Common myeloid progenitor, CD34-positive (primary cell): ENCODE measurements at regions not wholly inside any gene's neighbourhood (a gene's known extent, or its start where the extent isn't known, plus 50 kb on each side); places are given as distances from the start of the nearest gene placed in this dataset.
A peak's percentile ranks its signal among the peaks of the same experiment; 100 is the strongest.
"Not testable (repeated sequence)": the region's sequence is repeated elsewhere in the genome, so short reads cannot be mapped to it uniquely, and the experiment has no call there.

Source experiments
- CTCF ChIA-PET: fragments of 350-600 bp; sonication (Branson Sonifier 250); formaldehyde crosslinking; loops from one replicate; lab custom pipeline; 2021; ENCODE audit warnings: antibody characterized with exemption; lab: Charles Lee
- POLR2A ChIA-PET: fragments of 350-600 bp; sonication (Branson Sonifier 250); formaldehyde crosslinking; loops from one replicate; lab custom pipeline; 2021; ENCODE audit warnings: antibody characterized with exemption; lab: Charles Lee
- DNase-seq, 3 donors: peaks; one replicate each; pipeline versions ENCODE4 v3.0.0 to v3.0.0-alpha.2; 2013
- H3K27ac ChIP-seq, 2 experiments: 1 replicate in 1 of 2; 2 replicates in 1 of 2; pipeline ENCODE4 v1.7.0; 2013; ENCODE audit warnings: inconsistent platforms in 2 of 2, low read length in 2 of 2, mild to moderate bottlenecking in 2 of 2, low read depth in 1 of 2, moderate library complexity in 1 of 2; ENCODE audit not compliant: severe bottlenecking in 2 of 2, insufficient read depth in 1 of 2, poor library complexity in 1 of 2
- H3K27me3 ChIP-seq, 5 experiments: replicated peaks in 2 of 5; 1 replicate in 3 of 5; 2 replicates in 2 of 5; pipeline versions ENCODE4 v1.6.1 to v1.7.0; 2013; ENCODE audit warnings: low read length in 4 of 5, mild to moderate bottlenecking in 2 of 5, moderate library complexity in 2 of 5, inconsistent platforms in 1 of 5; ENCODE audit not compliant: insufficient read depth in 5 of 5, control insufficient read depth in 4 of 5
- H3K36me3 ChIP-seq, 4 experiments: 1 replicate in 2 of 4; 2 replicates in 2 of 4; pipeline versions ENCODE4 v1.6.1 to v1.7.0; 2013; ENCODE audit warnings: low read length in 3 of 4, control low read depth in 1 of 4, mild to moderate bottlenecking in 1 of 4; ENCODE audit not compliant: control insufficient read depth in 4 of 4, insufficient read depth in 4 of 4
- H3K4me1 ChIP-seq, 4 experiments: 1 replicate in 3 of 4; 2 replicates in 1 of 4; pipeline versions ENCODE4 v1.6.1 to v1.7.1; 2013; ENCODE audit warnings: low read length in 3 of 4, mild to moderate bottlenecking in 3 of 4, control low read depth in 1 of 4, inconsistent platforms in 1 of 4, moderate library complexity in 1 of 4; ENCODE audit not compliant: control insufficient read depth in 4 of 4, insufficient read depth in 4 of 4; ENCODE audit errors: control extremely low read depth in 1 of 4
- H3K4me3 ChIP-seq, 7 experiments: 1 replicate in 4 of 7; 2 replicates in 3 of 7; pipeline versions ENCODE4 v1.5.1 to v1.7.0; 2013; ENCODE audit warnings: mild to moderate bottlenecking in 7 of 7, low read length in 6 of 7, moderate library complexity in 6 of 7, inconsistent platforms in 2 of 7, low read depth in 2 of 7, control low read depth in 1 of 7; ENCODE audit not compliant: insufficient read depth in 4 of 7, control insufficient read depth in 1 of 7; ENCODE audit errors: extremely low read depth in 1 of 7
- H3K9me3 ChIP-seq, 5 experiments: 1 replicate in 4 of 5; 2 replicates in 1 of 5; pipeline versions ENCODE4 v1.6.1 to v1.7.1; 2013; ENCODE audit warnings: low read length in 4 of 5, mild to moderate bottlenecking in 2 of 5, inconsistent platforms in 1 of 5, low read depth in 1 of 5, moderate library complexity in 1 of 5; ENCODE audit not compliant: control insufficient read depth in 4 of 5, insufficient read depth in 2 of 5; ENCODE audit errors: control extremely low read depth in 1 of 5
- WGBS: methylation state at CpG from one replicate; pipeline ENCODE4 v1.1.5; 2013; ENCODE audit not compliant: insufficient coverage; 5-methylcytosine and 5-hydroxymethylcytosine counted together

DNA sequence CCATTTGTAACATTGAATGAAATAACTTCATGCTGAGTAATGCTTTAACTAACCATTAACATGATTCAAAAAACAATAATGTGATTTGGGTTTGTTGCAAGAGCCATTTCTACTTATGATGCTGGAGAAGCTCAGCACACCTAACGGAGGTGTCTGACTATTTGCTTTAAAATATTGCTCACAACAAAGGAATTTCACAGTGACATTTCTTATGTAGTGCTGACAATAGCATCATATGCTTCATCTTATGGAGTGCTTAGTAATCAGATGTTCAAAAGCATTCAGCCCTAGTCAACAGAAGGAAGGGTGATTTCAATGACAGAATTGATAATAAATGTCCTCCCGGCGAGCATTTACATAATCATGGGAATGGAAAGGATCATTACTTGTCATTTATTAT lies 1003.3 kb upstream of the COX7C start:
- POLR2A ChIA-PET: no interaction called here
- H3K27ac ChIP-seq: no peak overlapping the region
- CTCF ChIA-PET: no interaction called here
- H3K27me3 ChIP-seq: no peaks in the 10 kb centered on the region
- H3K9me3 ChIP-seq: peaks cover 0 to 1% (median 0%) of the 10 kb centered on the region in 5 experiments
- no CpG with 5 or more reads among the region's 3 CpGs for WGBS
- no peak overlapping the region for H3K4me3 ChIP-seq
- no peak for DNase-seq
- no peaks in the 10 kb centered on the region for H3K4me1 ChIP-seq
- no peaks in the 10 kb centered on the region for H3K36me3 ChIP-seq

DNA sequence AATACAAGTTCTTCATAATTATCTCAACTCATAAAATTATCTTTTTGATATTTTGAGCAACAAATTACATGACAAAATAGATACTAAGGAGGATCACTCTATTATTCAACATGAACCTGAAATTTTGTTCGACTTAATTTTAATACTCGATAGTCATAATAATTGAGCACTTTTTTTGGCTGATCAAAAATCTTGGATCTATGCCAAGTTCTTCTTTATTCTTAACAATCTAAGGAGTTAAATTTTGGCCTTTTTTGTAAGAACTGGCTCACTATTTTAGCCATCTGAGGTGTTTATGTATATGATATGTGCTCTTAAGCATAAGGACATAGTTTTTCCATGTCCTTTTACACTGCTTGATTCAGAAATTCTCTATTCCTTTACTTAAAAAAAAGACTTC lies 996.1 kb upstream of the COX7C start:
- Histone ChIP-seq H3K27ac (no peak overlapping the region), H3K27me3 (no peaks in the 10 kb centered on the region), H3K9me3 (no peaks in the 10 kb centered on the region), H3K4me1 (no peaks in the 10 kb centered on the region), H3K4me3 (no peak overlapping the region), H3K36me3 (no peaks in the 10 kb centered on the region)
- ChIA-PET CTCF (no interaction called here), POLR2A (no interaction called here)
- DNase-seq: no peak
- WGBS: 100% methylated on average over 2 of the region's 2 CpGs

DNA sequence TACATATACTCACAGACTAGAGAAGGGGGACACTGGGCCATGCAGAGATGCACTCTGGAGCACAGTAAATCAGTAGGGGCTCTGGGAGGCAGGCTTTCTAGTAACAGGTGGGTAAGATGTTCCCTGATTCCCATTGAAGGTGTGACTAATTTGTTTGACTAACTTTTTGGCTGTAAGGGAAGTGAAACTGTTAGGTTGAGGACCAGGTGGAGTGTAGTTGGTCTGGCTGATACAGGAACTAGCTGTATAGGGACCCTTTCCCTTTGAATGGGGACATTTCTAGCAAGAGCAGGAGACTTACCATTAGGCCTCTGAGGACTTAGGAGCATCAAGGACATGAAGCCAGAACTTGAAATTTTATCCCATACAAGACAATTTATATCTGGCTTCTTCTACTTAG lies 989.6 kb upstream of the COX7C start:
- POLR2A ChIA-PET: no interaction called here
- no peaks in the 10 kb centered on the region for H3K36me3 ChIP-seq

DNA sequence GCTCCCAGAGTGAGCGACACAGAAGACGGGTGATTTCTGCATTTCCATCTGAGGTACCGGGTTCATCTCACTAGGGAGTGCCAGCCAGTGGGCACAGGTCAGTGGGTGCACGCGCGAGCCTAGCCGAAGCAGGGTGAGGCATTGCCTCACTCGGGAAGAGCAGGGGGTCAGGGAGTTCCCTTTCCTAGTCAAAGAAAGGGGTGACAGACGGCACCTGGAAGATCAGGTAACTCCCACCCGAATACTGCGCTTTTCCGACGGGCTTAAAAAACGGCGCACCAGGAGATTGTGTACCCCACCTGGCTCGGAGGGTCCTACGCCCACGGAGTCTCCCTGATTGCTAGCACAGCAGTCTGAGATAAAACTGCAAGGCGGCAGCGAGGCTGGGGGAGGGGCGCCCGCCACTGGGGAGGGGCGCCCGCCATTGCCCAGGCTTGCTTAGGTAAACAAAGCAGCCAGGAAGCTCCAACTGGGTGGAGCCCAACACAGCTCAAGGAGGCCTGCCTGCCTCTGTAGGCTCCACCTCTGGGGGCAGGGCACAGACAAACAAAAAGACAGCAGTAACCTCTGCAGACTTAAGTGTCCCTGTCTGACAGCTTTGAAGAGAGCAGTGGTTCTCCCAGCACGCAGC lies 979.1 kb upstream of the COX7C start:
- not testable (repeated sequence) for H3K27ac ChIP-seq

More for the DNA sequence above, 989.6 kb upstream of the COX7C start:
- Histone ChIP-seq H3K27ac (no peak overlapping the region), H3K4me3 (no peak overlapping the region), H3K4me1 (no peaks in the 10 kb centered on the region), H3K27me3 (no peaks in the 10 kb centered on the region), H3K9me3 (no peaks in the 10 kb centered on the region)
- DNase-seq: no peak
- CTCF ChIA-PET: no interaction called here

DNA sequence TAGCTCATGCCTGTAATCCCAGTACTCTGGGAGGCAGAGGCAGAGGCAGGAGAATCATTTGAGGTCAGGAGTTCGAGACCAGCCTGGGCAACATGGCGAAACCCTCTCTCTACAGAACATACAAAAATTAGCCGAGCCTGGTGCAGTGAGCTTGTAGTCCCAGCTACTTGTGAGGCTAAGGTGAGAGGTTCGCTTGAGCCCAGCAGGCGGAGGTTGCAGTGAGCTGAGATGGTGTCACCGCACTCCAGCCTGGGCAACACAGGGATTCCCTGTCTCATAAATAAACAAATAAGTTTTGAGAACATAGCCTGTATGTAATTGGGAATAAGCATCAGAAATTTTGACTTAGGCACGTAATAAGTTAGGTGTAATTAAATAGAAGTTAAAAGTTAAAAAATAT lies 971.7 kb upstream of the COX7C start:
- H3K9me3 ChIP-seq: no peaks in the 10 kb centered on the region
- ChIA-PET POLR2A (no interaction called here), CTCF (no interaction called here)
- DNase-seq: no peak
- no peak overlapping the region for H3K4me3 ChIP-seq
- no peaks in the 10 kb centered on the region for H3K27me3 ChIP-seq
- H3K4me1 ChIP-seq: no peaks in the 10 kb centered on the region
- no peak overlapping the region for H3K27ac ChIP-seq
- 80% methylated on average over 5 of the region's 7 CpGs for WGBS
- H3K36me3 ChIP-seq: no peaks in the 10 kb centered on the region

More for the DNA sequence above, 979.1 kb upstream of the COX7C start:
- H3K4me1 ChIP-seq, CTCF ChIA-PET, H3K36me3 ChIP-seq, H3K27me3 ChIP-seq, DNase-seq, H3K9me3 ChIP-seq, H3K4me3 ChIP-seq, POLR2A ChIA-PET: not testable (repeated sequence)
- 60% methylated on average over 5 of the region's 25 CpGs for WGBS

DNA sequence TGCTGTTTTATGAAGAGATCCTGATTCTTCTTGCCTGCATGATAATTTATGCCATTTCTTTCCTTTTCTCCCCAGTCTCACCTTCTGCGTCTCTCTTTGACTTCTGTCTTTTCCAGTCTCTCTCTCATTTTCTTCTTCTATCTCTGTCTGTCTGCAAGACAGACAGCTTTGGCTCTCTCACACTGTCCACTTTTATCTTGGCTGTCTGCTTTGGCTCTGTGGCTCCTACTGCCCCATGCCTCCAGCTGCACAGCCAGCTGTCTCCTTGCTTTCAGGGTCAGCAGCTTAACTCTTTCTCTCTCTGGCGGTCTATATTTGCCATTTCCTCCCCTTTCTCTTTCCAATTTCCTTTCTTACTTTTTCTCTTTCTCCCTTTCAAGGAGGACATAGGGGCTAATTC lies 971.1 kb upstream of the COX7C start:
- Histone ChIP-seq H3K36me3 (no peaks in the 10 kb centered on the region), H3K27ac (peak overlapping the region in 1 of 2 experiments; percentile 2), H3K9me3 (no peaks in the 10 kb centered on the region), H3K4me3 (no peak overlapping the region), H3K27me3 (no peaks in the 10 kb centered on the region), H3K4me1 (no peaks in the 10 kb centered on the region)
- no peak for DNase-seq
- ChIA-PET POLR2A (no interaction called here), CTCF (no interaction called here)
- WGBS: 100% methylated on average over 1 of the region's 2 CpGs

DNA sequence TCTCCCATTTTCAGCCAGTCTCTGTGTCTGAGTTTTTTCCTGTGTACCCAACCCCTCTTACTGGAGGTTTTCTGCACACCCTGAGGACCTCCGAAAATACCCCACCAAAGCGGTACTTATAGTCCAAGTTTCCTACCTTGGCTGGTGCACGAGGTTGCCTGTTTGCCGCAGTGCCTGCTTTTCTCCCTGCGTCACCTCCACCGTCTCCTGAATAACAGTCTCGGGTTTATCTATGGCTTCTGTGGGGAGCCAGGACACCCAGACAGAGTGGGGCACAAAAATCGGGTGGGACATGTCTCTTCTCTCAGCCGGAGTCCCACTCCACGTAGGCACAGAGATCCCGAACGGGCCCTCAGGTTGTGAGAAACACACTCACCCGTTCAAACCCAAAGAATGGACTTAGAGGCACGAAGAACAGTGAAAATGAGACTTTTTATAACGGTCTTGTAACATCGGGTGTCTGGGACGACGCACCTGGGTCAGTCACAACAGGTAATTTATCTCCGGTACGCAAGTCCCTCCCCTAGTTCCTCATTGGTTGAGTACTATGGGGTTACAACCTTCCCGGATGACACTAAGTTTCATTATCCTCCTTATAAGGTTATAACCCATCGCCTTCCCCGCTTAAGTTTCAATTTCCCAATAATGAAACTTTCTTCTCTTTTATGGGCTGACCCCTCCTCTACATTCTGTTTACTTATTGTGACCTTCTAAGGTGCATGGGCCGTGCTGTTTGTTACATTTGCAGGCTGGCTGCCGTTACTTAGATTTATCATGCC lies 970.2 kb upstream of the COX7C start:
- POLR2A ChIA-PET: no interaction called here

More for the DNA sequence above, 970.2 kb upstream of the COX7C start:
- no peaks in the 10 kb centered on the region for H3K4me1 ChIP-seq
- H3K4me3 ChIP-seq: no peak overlapping the region
- H3K27ac ChIP-seq: peak overlapping the region in 1 of 2 experiments; percentile 2
- H3K9me3 ChIP-seq: no peaks in the 10 kb centered on the region
- no peaks in the 10 kb centered on the region for H3K36me3 ChIP-seq
- no peaks in the 10 kb centered on the region for H3K27me3 ChIP-seq
- WGBS: 89% methylated on average over 20 of the region's 25 CpGs
- CTCF ChIA-PET: no interaction called here
- DNase-seq: no peak
